SK-N-SH treated with all-trans-retinoic acid at 6 μM for 48 hours (cell line): ENCODE measurements at regions not wholly inside any gene's neighbourhood (a gene's known extent, or its start where the extent isn't known, plus 50 kb on each side); places are given as distances from the start of the nearest gene placed in this dataset.

Experiments used
- RARB ChIP-seq: fragments of 250-450 bp; sonication (Bioruptor Pico); IDR thresholded peaks from 2 replicates; pipeline ENCODE4 v1.8.0; 2021; ENCODE audit warnings: mild to moderate bottlenecking, moderate library complexity
- TCF4 ChIP-seq: fragments of 250-450 bp; sonication (Bioruptor Pico); IDR thresholded peaks from 2 replicates; pipeline ENCODE4 v1.8.0; 2021; ENCODE audit warnings: mild to moderate bottlenecking, moderate library complexity, borderline replicate concordance
- TOX ChIP-seq: fragments of 250-450 bp; sonication (Bioruptor Pico); IDR thresholded peaks from 2 replicates; pipeline ENCODE4 v1.8.0; 2021; ENCODE audit warnings: mild to moderate bottlenecking, moderate library complexity, borderline replicate concordance

DNA sequence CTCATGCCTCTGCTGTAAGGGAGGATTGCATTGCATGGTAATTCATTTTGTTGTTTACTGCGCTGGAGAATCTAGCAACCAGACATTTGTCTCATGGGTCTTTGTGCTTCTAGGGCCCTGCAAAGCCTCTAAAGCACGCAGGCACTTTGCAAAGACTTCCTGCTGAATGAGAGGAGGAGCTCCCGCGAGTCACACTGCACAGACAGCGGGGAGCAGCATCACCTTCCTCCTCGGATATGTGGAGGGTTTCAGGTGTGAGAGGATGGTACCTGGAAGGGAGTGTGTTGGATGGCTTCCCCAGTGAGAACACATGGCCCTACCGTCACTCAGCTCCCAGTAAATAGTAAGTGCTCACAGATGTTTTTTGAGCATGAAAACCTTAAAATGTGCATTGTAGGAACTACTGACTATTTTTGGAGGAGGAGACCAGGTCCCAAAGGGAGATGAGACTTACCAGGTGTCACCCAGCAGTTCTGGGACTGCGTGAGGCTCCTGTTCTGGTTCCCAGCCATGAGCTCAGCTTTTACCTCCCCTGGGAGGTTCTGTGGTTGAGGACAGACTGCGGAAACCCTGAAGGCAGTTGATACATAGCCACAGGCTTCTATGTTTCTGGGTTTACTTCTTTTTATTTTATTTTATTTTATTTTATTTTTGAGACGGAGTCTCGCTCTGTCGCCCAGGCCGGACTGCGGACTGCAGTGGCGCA is 278.0 kb downstream of the FGF9 start:
- TF ChIP-seq RARB (CRISPR knock-in tag) = no peak
- TF ChIP-seq TOX = no peak
- TF ChIP-seq TCF4 (CRISPR knock-in tag) = no peak
